ENCODE measurements at regions not wholly inside any gene's neighbourhood (a gene's known extent, or its start where the extent isn't known, plus 50 kb on each side); places are given as distances from the start of the nearest gene placed in this dataset.

DNA sequence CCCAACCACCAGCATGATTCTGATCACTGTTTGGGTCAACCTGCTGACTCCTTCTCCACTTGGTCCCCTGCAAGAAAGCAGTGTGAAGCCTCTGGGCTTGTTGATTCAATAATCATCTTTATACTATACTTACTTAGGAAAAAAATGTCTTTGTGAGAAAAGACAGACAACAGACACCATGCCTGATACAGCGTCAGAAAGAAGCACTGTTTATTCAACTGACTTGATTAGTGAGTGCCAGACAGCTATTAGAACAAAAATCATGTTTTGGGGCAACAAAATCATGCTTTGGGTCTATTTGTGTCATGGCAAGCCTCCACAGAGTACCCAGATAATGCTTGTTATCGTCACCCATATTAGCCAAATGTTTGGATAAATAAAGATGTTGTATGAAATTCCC, 58.7 kb upstream of the ATL2 start:
- no peak overlapping the region for H3K4me3 ChIP-seq
- DNase-seq, result no peak
- H3K4me1 ChIP-seq, result peaks cover 0 to 9% (median 0%) of the 10 kb centered on the region in 4 donors
- no peaks in the 10 kb centered on the region for H3K9me3 ChIP-seq
- no peaks in the 10 kb centered on the region for H3K27me3 ChIP-seq
- no peaks in the 10 kb centered on the region for H3K36me3 ChIP-seq
- no peak overlapping the region for H3K27ac ChIP-seq
- TF ChIP-seq, protein P1, sequence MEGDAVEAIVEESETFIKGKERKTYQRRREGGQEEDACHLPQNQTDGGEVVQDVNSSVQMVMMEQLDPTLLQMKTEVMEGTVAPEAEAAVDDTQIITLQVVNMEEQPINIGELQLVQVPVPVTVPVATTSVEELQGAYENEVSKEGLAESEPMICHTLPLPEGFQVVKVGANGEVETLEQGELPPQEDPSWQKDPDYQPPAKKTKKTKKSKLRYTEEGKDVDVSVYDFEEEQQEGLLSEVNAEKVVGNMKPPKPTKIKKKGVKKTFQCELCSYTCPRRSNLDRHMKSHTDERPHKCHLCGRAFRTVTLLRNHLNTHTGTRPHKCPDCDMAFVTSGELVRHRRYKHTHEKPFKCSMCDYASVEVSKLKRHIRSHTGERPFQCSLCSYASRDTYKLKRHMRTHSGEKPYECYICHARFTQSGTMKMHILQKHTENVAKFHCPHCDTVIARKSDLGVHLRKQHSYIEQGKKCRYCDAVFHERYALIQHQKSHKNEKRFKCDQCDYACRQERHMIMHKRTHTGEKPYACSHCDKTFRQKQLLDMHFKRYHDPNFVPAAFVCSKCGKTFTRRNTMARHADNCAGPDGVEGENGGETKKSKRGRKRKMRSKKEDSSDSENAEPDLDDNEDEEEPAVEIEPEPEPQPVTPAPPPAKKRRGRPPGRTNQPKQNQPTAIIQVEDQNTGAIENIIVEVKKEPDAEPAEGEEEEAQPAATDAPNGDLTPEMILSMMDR (IDR thresholded peaks at IDR 0.05), result no peak

DNA sequence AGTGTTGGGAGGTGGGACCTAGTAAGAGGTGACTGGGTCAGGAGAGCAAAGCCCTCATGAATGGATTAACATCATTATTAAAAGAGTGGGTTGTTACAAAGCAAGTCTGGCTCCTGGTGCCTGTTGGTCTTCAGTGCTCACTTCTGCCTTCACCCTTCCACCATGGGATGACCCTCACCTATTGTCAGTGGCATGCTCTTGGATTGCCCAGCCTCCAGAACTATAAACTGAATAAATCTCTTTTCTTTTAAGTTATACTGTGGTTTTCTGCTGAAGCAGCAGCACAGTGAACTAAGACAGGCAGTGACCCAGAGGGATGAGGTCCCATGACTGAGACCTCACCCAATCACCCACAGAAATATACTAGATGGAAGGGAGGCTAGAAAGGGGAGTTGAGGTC, 57.5 kb upstream of the ATL2 start:
- Histone ChIP-seq H3K4me3 (no peak overlapping the region), H3K4me1 (no peaks in the 10 kb centered on the region), H3K27me3 (no peaks in the 10 kb centered on the region), H3K27ac (no peak overlapping the region), H3K36me3 (no peaks in the 10 kb centered on the region), H3K9me3 (no peaks in the 10 kb centered on the region)
- no peak for TF ChIP-seq POLR2A (IDR thresholded peaks at IDR 0.05)
- TF ChIP-seq, protein P1 (IDR thresholded peaks at IDR 0.05), result no peak
- DNase-seq, result no peak

GRCh38 chr2:38433607-38433975, 56.5 kb upstream of the ATL2 start:
- Histone ChIP-seq H3K9me3 (no peaks in the 10 kb centered on the region), H3K4me1 (no peaks in the 10 kb centered on the region), H3K27ac (no peak overlapping the region), H3K27me3 (no peaks in the 10 kb centered on the region), H3K4me3 (no peak overlapping the region), H3K36me3 (no peaks in the 10 kb centered on the region)
- no peak for DNase-seq
- no peak for TF ChIP-seq POLR2A (IDR thresholded peaks at IDR 0.05)
- TF ChIP-seq, protein P1 (IDR thresholded peaks at IDR 0.05), result no peak

GRCh38 chr2:38432820-38433606, 55.9 kb upstream of the ATL2 start:
- Histone ChIP-seq H3K27me3 (no peaks in the 10 kb centered on the region), H3K36me3 (no peaks in the 10 kb centered on the region), H3K4me1 (no peaks in the 10 kb centered on the region), H3K27ac (peak overlapping the region in 1 of 4 donors; percentile 40), H3K4me3 (no peak overlapping the region), H3K9me3 (no peaks in the 10 kb centered on the region)
- peak in 2 of 3 donors; percentile 58 to 86 for DNase-seq
- no peak for TF ChIP-seq POLR2A (IDR thresholded peaks at IDR 0.05)
- TF ChIP-seq, protein P1 (IDR thresholded peaks at IDR 0.05), result no peak

DNA sequence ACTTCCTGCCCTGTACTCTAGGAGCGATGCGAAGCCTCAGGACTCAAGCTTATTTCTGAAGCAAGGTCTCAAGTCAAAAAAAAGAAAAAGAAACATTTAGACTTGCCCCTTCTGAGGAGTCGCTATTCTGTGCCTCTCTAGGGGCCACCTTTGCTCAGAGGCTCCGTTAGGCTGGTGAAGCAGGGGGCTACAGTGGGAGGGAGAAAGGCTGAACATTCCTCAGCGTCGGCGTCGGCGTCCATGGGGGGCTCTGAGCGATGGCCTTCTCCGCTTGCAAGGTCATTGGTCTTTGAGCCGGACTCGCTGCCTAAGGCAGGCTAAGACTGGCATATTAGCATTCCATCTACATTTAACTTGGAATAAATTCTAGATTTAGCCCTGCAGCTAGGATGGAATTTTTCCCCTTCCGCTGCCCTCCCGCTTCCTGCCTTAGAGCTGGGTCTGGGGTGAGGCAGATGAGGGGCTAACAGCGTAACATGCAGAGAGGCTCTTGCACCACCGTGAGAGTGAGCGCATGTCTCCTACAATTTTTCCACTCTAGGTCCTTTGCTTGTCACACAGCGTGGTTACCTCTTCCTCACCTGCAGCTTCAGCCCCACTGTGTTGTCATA, 53.6 kb upstream of the ATL2 start:
- Histone ChIP-seq H3K27ac (no peak overlapping the region), H3K27me3 (no peaks in the 10 kb centered on the region), H3K36me3 (no peaks in the 10 kb centered on the region), H3K4me3 (no peak overlapping the region), H3K9me3 (no peaks in the 10 kb centered on the region), H3K4me1 (no peaks in the 10 kb centered on the region)
- no peak for DNase-seq
- TF ChIP-seq, protein P1 (IDR thresholded peaks at IDR 0.05), result no peak
- TF ChIP-seq POLR2A (IDR thresholded peaks at IDR 0.05), result no peak
